ENCODE measurements at regions not wholly inside any gene's neighbourhood (a gene's known extent, or its start where the extent isn't known, plus 50 kb on each side); places are given as distances from the start of the nearest gene placed in this dataset.

DNA sequence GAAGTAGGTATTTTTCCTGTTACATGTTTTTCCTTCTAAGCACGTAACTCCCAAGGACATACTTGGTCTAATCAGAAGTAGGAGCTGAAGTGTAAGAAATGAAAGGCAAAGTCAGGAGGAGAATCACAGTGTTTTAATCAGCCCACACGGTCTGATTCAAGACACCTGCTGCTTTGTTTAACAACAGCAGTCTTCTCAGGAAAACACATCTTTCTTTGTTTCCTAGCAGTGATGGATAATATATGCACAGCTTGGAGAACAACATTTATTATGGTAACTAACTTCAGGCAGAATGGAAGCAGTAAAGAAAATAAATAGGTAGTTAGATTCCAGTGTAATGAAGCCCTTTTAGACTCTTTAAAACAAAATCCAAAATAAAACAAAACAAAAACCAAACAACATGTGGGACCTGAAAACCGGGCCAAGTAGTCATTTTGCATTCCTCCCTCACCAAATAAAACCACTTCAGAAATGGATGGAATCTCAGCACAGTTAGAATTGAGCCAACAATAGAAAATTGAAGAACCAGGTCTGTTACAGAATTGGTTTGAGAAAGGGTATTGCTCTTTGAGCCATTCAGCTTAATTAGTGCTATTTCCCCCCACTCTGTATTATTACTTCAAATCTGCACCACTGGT lies 61.1 kb upstream of the UGP2 start:
- no peak for DNase-seq (ENCODE audit: low read depth)

DNA sequence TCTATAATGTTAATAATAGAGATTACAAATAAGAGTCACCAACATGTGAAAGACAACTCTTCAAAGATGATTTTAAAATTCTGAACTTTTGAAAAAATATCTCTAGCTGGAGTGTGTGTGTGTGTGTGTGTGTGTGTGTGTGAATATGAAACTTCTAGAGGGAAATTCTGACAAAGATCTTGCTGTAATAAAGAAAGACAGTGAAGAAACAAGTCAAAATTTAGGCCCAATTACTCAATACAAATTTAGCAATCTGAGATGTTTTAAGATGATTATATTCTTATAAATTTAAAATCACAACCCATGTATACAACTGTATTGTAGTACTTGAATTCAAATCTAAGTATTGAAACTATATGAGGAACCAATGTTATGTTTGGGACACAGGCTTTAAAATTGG lies 57.2 kb upstream of the UGP2 start:
- peak; percentile 32 for DNase-seq (ENCODE audit: low read depth)

DNA sequence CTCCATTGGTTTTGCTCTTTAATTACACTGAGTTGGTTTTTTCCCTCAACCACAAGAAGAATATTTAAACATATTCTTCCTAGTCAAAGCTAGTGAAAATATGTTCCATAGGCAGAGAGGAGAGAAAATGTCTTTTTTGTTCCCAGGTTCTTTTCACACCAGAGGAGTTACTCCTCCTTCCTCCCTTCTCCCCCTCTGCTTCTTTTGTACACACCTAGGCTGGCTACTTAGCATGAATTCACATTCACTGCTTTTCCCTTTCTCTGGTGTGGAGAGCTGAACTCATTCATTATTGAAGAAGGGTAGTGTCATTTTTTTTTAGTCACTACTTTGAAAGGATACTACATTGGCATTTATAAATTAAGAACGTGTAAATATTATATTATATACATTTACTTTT lies 56.6 kb upstream of the UGP2 start:
- no peak for DNase-seq (ENCODE audit: low read depth)

DNA sequence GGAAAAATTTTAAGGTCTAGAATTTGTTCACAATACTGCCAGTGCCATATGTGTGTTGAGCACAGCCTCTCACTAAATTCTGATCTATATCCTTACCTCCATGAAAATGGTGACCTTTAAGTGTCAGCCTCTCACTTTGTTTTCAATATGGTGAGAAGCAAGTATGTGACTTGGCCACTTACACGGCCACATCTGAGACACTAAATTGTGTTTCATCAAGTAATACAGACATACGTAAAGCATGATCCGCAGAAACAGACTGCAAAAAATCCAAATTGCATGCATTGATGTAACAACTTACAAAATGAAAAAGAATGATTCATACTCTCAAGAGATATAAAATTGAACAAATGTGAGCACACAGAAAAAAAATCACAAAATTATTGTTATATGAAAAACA lies 55.2 kb upstream of the UGP2 start:
- peak; percentile 22 for DNase-seq (ENCODE audit: low read depth)

DNA sequence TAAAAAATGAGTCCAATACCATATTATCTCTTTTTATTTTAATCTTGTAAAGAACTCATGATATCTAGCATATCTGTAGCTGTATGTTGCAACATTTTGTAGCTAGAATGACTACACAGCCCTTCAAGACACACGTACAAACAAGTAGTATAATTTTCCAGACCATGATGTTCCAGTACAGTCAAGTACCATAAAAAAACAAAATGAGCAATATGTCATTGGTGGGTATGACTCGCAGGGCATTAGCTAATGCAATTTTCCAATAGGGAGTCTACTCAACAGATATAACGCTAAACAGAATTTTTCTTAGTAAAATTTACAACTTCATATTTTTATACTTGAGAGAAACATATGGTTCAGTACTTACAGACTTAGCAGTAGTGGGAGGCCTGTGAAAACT lies 53.6 kb upstream of the UGP2 start:
- peak; percentile 81 for DNase-seq (ENCODE audit: low read depth)

DNA sequence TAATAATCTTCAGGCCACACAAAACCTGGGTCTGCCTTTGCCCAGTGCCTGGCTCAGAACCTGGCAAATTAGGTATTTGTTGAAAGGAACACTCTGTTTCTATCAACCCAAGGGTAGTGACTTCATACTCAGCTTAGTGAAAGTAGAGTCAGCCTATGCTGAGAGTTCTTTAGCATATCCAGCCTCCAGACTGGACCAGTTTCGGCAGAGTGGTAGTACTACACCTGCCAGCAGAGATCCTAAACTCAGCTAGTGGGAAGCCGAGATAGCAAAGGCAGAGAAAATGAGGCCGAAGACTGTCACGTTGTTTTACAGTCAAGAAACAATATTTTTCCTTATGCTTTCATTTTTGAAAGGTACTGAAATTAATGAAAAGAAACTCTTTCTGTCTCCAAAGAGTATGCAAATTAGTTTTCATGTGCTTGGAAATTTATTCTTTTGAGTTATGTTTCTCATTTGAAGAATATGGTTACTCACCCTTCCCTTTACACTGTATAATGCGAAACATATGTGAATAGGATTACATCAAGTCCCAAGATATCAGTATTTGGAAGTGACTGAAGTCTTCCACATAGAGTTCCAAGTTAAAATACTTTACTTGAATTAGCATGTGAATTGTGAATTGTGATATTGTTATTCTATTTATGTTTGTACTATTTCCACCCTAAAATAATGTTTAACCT lies 52.2 kb upstream of the UGP2 start:
- DNase-seq (ENCODE audit: low read depth), result peak; percentile 89

DNA sequence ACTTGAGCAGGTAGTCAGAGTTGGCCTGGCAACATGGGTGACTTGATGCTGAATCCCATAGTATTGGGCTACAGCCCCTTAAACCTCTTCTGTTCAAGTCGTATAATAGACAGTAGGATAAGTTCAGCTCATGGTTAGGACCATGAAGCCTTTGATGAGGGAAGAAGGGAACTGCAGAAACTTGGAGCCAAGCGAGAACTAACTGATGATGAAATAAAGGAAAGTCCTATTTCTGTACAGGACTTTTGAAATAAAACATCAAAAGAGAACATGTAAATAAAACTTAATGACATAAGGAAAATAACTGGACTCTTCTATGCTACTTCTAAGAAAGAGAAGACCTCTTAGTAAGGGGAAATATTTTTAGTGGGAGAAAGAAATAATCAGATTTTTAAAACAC lies 51.2 kb upstream of the UGP2 start:
- peak; percentile 17 for DNase-seq (ENCODE audit: low read depth)

DNA sequence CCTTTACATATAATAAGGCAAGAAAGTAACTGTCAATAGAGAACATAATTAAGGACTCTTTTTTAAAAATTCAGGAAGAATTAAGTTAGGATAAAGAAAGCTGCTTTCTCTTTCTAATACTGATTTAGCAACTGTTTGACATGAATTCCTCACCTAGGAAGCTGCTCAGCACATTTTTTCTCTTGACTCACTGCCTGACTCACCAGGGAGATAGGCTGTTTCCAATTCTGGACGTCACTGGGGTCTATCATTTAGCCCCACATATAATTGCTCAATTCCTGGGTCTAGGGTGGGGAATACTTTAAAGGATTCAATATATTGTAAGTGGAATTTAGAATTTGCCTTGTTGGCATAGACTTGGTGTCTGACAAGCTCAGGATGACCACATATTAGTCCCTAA lies 50.8 kb upstream of the UGP2 start:
- DNase-seq (ENCODE audit: low read depth), result peak; percentile 79

DNA sequence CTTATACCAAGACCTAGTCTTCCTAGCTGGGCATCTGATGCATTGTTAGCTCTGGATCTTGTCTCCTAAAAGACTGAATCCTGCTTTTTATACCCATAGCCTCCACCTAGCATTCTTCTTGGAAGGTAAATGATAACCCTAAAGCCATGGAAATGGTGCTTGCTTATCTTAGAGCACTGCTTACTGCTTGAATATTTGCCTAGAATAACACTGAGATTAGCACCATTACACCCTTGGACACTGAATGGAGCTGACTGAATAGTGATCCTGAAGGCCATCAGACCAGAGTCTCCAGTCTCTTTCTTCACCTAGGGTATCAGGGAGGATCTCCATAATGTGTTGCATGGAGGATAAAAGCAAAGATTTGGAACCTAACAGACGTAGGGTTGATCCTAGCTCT lies 50.3 kb upstream of the UGP2 start:
- DNase-seq (ENCODE audit: low read depth), result no peak
